ENCODE measurements at regions not wholly inside any gene's neighbourhood (a gene's known extent, or its start where the extent isn't known, plus 50 kb on each side); places are given as distances from the start of the nearest gene placed in this dataset.
"Not testable (repeated sequence)": the region's sequence is repeated elsewhere in the genome, so short reads cannot be mapped to it uniquely, and the experiment has no call there.

GRCh38 chr13:53445686-53446085, 417.1 kb downstream of the OLFM4 start:
- no peak overlapping the region for H3K4me3 Mint-ChIP-seq
- DNase-seq (ENCODE audit: low spot score) = no peak

GRCh38 chr13:53447456-53447855, 418.8 kb downstream of the OLFM4 start:
- no peaks in the 10 kb centered on the region for H3K36me3 ChIP-seq
- H3K27ac ChIP-seq = no peak overlapping the region
- H3K79me2 ChIP-seq (ENCODE audit: low read depth) = no peaks in the 10 kb centered on the region
- TF ChIP-seq CTCF (IDR thresholded peaks at IDR 0.05) (no peak), EZH2phosphoT487 (IDR thresholded peaks at IDR 0.05) (no peak), EZH2 (IDR thresholded peaks at IDR 0.05) (no peak)
- Mint-ChIP-seq H3K27ac (no peak overlapping the region), H3K4me1 (no peaks in the 10 kb centered on the region), H3K36me3 (peaks cover 5% of the 10 kb centered on the region), H3K9me3 (peaks cover 30% of the 10 kb centered on the region), H3K27me3 (ENCODE audit: insufficient read depth, low read depth) (no peaks in the 10 kb centered on the region), H3K4me3 (no peak overlapping the region)
- no peak overlapping the region for H3K4me2 ChIP-seq
- no peaks in the 10 kb centered on the region for H3F3A ChIP-seq (ENCODE audit: low read depth)
- H3K27me3 ChIP-seq = no peaks in the 10 kb centered on the region
- H2AFZ ChIP-seq (replicated peaks) = no peak overlapping the region
- H3K4me1 ChIP-seq = no peaks in the 10 kb centered on the region
- H4K20me1 ChIP-seq (ENCODE audit: low read depth) = no peaks in the 10 kb centered on the region
- no peak for DNase-seq (ENCODE audit: low spot score)
- H3K9ac ChIP-seq = no peak overlapping the region
- H3K9me3 ChIP-seq (ENCODE audit: low read depth) = no peaks in the 10 kb centered on the region
- no peak overlapping the region for H3K4me3 ChIP-seq

More at GRCh38 chr13:53445686-53446085, 417.1 kb downstream of the OLFM4 start:
- Histone ChIP-seq H3K36me3 (no peaks in the 10 kb centered on the region), H3K4me2 (no peak overlapping the region), H3K4me3 (no peak overlapping the region), H3K27me3 (no peaks in the 10 kb centered on the region), H3K27ac (no peak overlapping the region), H2AFZ (replicated peaks) (no peak overlapping the region), H3K4me1 (no peaks in the 10 kb centered on the region), H3K79me2 (ENCODE audit: low read depth) (no peaks in the 10 kb centered on the region), H3K9ac (no peak overlapping the region), H4K20me1 (ENCODE audit: low read depth) (no peaks in the 10 kb centered on the region), H3F3A (ENCODE audit: low read depth) (no peaks in the 10 kb centered on the region), H3K9me3 (ENCODE audit: low read depth) (no peaks in the 10 kb centered on the region)
- peaks cover 5% of the 10 kb centered on the region for H3K36me3 Mint-ChIP-seq
- no peak overlapping the region for H3K27ac Mint-ChIP-seq
- H3K4me1 Mint-ChIP-seq = no peaks in the 10 kb centered on the region
- no peaks in the 10 kb centered on the region for H3K27me3 Mint-ChIP-seq (ENCODE audit: insufficient read depth, low read depth)
- TF ChIP-seq CTCF (IDR thresholded peaks at IDR 0.05) = no peak
- no peak for TF ChIP-seq EZH2phosphoT487 (IDR thresholded peaks at IDR 0.05)
- TF ChIP-seq EZH2 (IDR thresholded peaks at IDR 0.05) = no peak
- H3K9me3 Mint-ChIP-seq = peaks cover 17% of the 10 kb centered on the region

- H3F3A ChIP-seq (ENCODE audit: low read depth) = no peaks in the 10 kb centered on the region
- H3K4me1 Mint-ChIP-seq = no peaks in the 10 kb centered on the region
- H3K27me3 Mint-ChIP-seq (ENCODE audit: insufficient read depth, low read depth) = no peaks in the 10 kb centered on the region
- TF ChIP-seq EZH2 (IDR thresholded peaks at IDR 0.05) (no peak), EZH2phosphoT487 (IDR thresholded peaks at IDR 0.05) (no peak), CTCF (IDR thresholded peaks at IDR 0.05) (no peak)
- H3K27me3 ChIP-seq = no peaks in the 10 kb centered on the region
- H3K4me3 Mint-ChIP-seq = no peak overlapping the region
- DNase-seq (ENCODE audit: low spot score) = no peak
- H3K27ac ChIP-seq = no peak overlapping the region
- H4K20me1 ChIP-seq (ENCODE audit: low read depth) = no peaks in the 10 kb centered on the region
- H3K36me3 Mint-ChIP-seq = peaks cover 5% of the 10 kb centered on the region
- no peak overlapping the region for H3K4me3 ChIP-seq
- no peak overlapping the region for H2AFZ ChIP-seq (replicated peaks)
- no peaks in the 10 kb centered on the region for H3K4me1 ChIP-seq
- H3K9ac ChIP-seq = no peak overlapping the region
- H3K9me3 ChIP-seq (ENCODE audit: low read depth) = no peaks in the 10 kb centered on the region
- peaks cover 31% of the 10 kb centered on the region for H3K9me3 Mint-ChIP-seq
- H3K79me2 ChIP-seq (ENCODE audit: low read depth) = no peaks in the 10 kb centered on the region
- H3K27ac Mint-ChIP-seq = no peak overlapping the region
- H3K4me2 ChIP-seq = no peak overlapping the region
- no peaks in the 10 kb centered on the region for H3K36me3 ChIP-seq
Observed at GRCh38 chr13:53447863-53448262, 419.2 kb downstream of the OLFM4 start.

GRCh38 chr13:53452263-53452808, 423.7 kb downstream of the OLFM4 start:
- not testable (repeated sequence) for H3K27ac ChIP-seq; H3K4me3 ChIP-seq; H3K27ac Mint-ChIP-seq; H3K9me3 ChIP-seq (ENCODE audit: low read depth); DNase-seq (ENCODE audit: low spot score); H3K4me2 ChIP-seq; H4K20me1 ChIP-seq (ENCODE audit: low read depth); H3K9ac ChIP-seq; H3K36me3 Mint-ChIP-seq; H2AFZ ChIP-seq (replicated peaks); H3K4me1 ChIP-seq; H3K4me1 Mint-ChIP-seq; H3K27me3 Mint-ChIP-seq (ENCODE audit: insufficient read depth, low read depth); H3K4me3 Mint-ChIP-seq; H3K27me3 ChIP-seq; H3K36me3 ChIP-seq; H3F3A ChIP-seq (ENCODE audit: low read depth); H3K79me2 ChIP-seq (ENCODE audit: low read depth)
- H3K9me3 Mint-ChIP-seq = peaks cover 37% of the 10 kb centered on the region
